Left lung (tissue), 4 donors: ENCODE measurements at regions not wholly inside any gene's neighbourhood (a gene's known extent, or its start where the extent isn't known, plus 50 kb on each side); places are given as distances from the start of the nearest gene placed in this dataset.

Source experiments
- ATAC-seq: fragments of 200-7000 bp; cut with Tn5 transposase; one replicate; pipeline ENCODE4 v1.9.1; 2020; ENCODE audit warnings: moderate library complexity
- DNase-seq, 4 donors: peaks; one replicate each; pipeline ENCODE4 v3.0.0-alpha.2; 2013 to 2020
- H3K27ac ChIP-seq, 2 donors: fragments of 200-600 bp; sonication (generic) in 1 of 2; one replicate each; pipeline versions ENCODE4 v1.5.0 to v1.8.0; 2020 to 2021
- H3K27me3 ChIP-seq, 2 donors: fragments of 200-600 bp; sonication (generic) in 1 of 2; one replicate each; pipeline versions ENCODE4 v1.5.0 to v1.8.0; 2020 to 2021
- H3K36me3 ChIP-seq, 2 donors: fragments of 200-600 bp; sonication (generic) in 1 of 2; one replicate each; pipeline versions ENCODE4 v1.5.0 to v1.8.0; 2020 to 2021
- H3K4me1 ChIP-seq, 2 donors: fragments of 200-600 bp; one replicate each; pipeline ENCODE4 v1.8.0; 2021
- H3K4me3 ChIP-seq, 2 donors: fragments of 200-600 bp; sonication (generic) in 1 of 2; one replicate each; pipeline versions ENCODE4 v1.5.0 to v1.8.0; 2020 to 2021; ENCODE audit warnings: mild to moderate bottlenecking in 1 of 2
- H3K9me3 ChIP-seq, 2 donors: fragments of 200-600 bp; sonication (generic) in 1 of 2; one replicate each; pipeline versions ENCODE4 v1.5.0 to v1.8.0; 2020 to 2021
- CTCF ChIP-seq, 2 donors: fragments of 200-600 bp; sonication (generic) in 1 of 2; IDR thresholded peaks; one replicate each; pipeline versions ENCODE4 v1.5.0 to v1.8.0; 2021; ENCODE audit warnings: antibody characterized with exemption in 2 of 2
- intact Hi-C, 2 donors: fragments of 100-400 bp; cut with DNase I; formaldehyde crosslinking; loops; one replicate each; pipeline versions ENCODE4 v1.11.2 to v1.14.2; 2022
- donor health status: DM: no; HTN: yes; CAD: no.
- donor health status: DM: no; HTN: no; CAD: no.

- ATAC-seq, result peak; percentile 74
- TF ChIP-seq CTCF (IDR thresholded peaks at IDR 0.05), result peak; percentile 49 to 53
- Histone ChIP-seq H3K4me1 (no peaks in the 10 kb centered on the region), H3K36me3 (no peaks in the 10 kb centered on the region), H3K9me3 (no peaks in the 10 kb centered on the region), H3K27ac (no peak overlapping the region), H3K27me3 (peaks cover 0 to 10% of the 10 kb centered on the region in 2 donors), H3K4me3 (no peak overlapping the region)
- peak in 2 of 4 donors; percentile 49 to 69 for DNase-seq
- intact Hi-C loops, result loop anchor here in 1 of 2 donors (5.0 kb wide), 1 partner anchor 234 kb away; no protein-coding TSS in a partner anchor
Measured at GRCh38 chr2:41853427-41854191, 194.2 kb upstream of the PKDCC start.

GRCh38 chr2:41854227-41854626, 193.6 kb upstream of the PKDCC start:
- intact Hi-C loops, result loop anchor here in 1 of 2 donors (5.0 kb wide), 1 partner anchor 233 kb away; no protein-coding TSS in a partner anchor
- DNase-seq, result no peak
- Histone ChIP-seq H3K27me3 (peaks cover 0 to 10% of the 10 kb centered on the region in 2 donors), H3K36me3 (no peaks in the 10 kb centered on the region), H3K9me3 (no peaks in the 10 kb centered on the region), H3K4me3 (no peak overlapping the region), H3K4me1 (no peaks in the 10 kb centered on the region), H3K27ac (no peak overlapping the region)
- TF ChIP-seq CTCF (IDR thresholded peaks at IDR 0.05), result no peak
- no peak for ATAC-seq

GRCh38 chr2:41856946-41857345, 190.9 kb upstream of the PKDCC start:
- Histone ChIP-seq H3K4me3 (no peak overlapping the region), H3K27ac (no peak overlapping the region), H3K9me3 (no peaks in the 10 kb centered on the region), H3K4me1 (no peaks in the 10 kb centered on the region), H3K27me3 (no peaks in the 10 kb centered on the region), H3K36me3 (no peaks in the 10 kb centered on the region)
- intact Hi-C loops, result no loop called here
- no peak for DNase-seq
- ATAC-seq, result no peak
- no peak for TF ChIP-seq CTCF (IDR thresholded peaks at IDR 0.05)

GRCh38 chr2:41859615-41860514, 188.0 kb upstream of the PKDCC start:
- ATAC-seq, result peak; percentile 86
- intact Hi-C loops, result no loop called here
- H3K27me3 ChIP-seq, result no peaks in the 10 kb centered on the region
- TF ChIP-seq CTCF (IDR thresholded peaks at IDR 0.05), result no peak
- peak overlapping the region in 1 of 2 donors; percentile 49 for H3K27ac ChIP-seq
- no peak for DNase-seq
- no peaks in the 10 kb centered on the region for H3K4me1 ChIP-seq
- H3K4me3 ChIP-seq, result no peak overlapping the region
- no peaks in the 10 kb centered on the region for H3K9me3 ChIP-seq
- no peaks in the 10 kb centered on the region for H3K36me3 ChIP-seq

- Histone ChIP-seq H3K27ac (no peak overlapping the region), H3K27me3 (no peaks in the 10 kb centered on the region), H3K9me3 (no peaks in the 10 kb centered on the region), H3K4me1 (no peaks in the 10 kb centered on the region), H3K36me3 (no peaks in the 10 kb centered on the region), H3K4me3 (no peak overlapping the region)
- DNase-seq, result no peak
- no peak for ATAC-seq
- intact Hi-C loops, result no loop called here
- no peak for TF ChIP-seq CTCF (IDR thresholded peaks at IDR 0.05)
Measured at GRCh38 chr2:41863062-41863461, 184.8 kb upstream of the PKDCC start.
